GM13976 (cell line): ENCODE measurements at regions not wholly inside any gene's neighbourhood (a gene's known extent, or its start where the extent isn't known, plus 50 kb on each side); places are given as distances from the start of the nearest gene placed in this dataset.

Experiments used
- DNase-seq: peaks from one replicate; pipeline ENCODE4 v3.0.0; 2012; ENCODE audit warnings: low spot score
- in situ Hi-C: fragments of 300-500 bp; cut with MboI; formaldehyde crosslinking; loops from one replicate; pipeline ENCODE4 v1.12.0; 2022; ENCODE audit warnings: low sequenced_read_pairs, mixed read lengths, inconsistent platforms; ENCODE audit not compliant: unreplicated experiment
- TF ChIP-seq, protein P1 (sequence below): IDR thresholded peaks from 2 replicates; pipeline ENCODE4 v1.5.1; 2012; ENCODE audit warnings: borderline replicate concordance, mild to moderate bottlenecking; ENCODE audit not compliant: insufficient read depth; ENCODE audit errors: extremely low read depth, missing control alignments, control extremely low read depth

DNA sequence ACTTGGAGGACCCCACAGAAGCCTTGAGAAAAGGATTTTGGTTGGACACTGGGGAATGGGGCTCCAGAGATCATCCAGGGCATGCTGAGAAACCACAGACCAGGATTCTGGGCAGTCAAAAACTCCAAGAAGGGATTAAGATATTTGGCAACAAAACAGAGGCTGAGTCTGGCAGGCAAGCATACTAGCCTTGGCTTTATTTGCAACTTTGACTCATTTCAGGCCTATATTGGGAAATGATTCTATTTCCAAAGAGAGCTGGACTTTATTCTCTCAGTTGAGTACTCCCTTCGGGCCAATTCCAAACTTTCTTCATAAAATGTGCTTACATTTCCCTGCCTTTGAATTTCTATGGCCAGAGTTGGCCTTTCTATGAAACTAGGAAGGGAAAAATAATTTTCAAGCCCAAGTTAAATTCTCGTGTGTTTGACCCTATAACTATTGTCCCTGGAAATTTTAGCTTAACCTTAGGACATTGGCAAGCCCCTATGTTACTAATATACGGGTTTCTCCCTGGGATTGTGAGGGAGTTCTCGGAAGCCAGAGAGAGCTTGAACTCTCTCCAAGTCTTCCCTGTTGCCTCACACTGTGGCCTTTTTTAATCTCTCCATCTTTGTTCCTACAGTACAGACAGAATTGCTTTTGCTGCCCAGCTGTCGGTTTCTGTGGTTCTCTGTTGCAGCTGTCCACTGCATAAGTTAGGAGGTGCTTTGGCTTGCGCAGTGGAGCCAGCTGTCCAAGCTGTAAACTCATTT, 112.6 kb upstream of the FAM9A start:
- TF ChIP-seq, protein P1, sequence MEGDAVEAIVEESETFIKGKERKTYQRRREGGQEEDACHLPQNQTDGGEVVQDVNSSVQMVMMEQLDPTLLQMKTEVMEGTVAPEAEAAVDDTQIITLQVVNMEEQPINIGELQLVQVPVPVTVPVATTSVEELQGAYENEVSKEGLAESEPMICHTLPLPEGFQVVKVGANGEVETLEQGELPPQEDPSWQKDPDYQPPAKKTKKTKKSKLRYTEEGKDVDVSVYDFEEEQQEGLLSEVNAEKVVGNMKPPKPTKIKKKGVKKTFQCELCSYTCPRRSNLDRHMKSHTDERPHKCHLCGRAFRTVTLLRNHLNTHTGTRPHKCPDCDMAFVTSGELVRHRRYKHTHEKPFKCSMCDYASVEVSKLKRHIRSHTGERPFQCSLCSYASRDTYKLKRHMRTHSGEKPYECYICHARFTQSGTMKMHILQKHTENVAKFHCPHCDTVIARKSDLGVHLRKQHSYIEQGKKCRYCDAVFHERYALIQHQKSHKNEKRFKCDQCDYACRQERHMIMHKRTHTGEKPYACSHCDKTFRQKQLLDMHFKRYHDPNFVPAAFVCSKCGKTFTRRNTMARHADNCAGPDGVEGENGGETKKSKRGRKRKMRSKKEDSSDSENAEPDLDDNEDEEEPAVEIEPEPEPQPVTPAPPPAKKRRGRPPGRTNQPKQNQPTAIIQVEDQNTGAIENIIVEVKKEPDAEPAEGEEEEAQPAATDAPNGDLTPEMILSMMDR = no peak
- in situ Hi-C loops = no loop called here
- DNase-seq = no peak

DNA sequence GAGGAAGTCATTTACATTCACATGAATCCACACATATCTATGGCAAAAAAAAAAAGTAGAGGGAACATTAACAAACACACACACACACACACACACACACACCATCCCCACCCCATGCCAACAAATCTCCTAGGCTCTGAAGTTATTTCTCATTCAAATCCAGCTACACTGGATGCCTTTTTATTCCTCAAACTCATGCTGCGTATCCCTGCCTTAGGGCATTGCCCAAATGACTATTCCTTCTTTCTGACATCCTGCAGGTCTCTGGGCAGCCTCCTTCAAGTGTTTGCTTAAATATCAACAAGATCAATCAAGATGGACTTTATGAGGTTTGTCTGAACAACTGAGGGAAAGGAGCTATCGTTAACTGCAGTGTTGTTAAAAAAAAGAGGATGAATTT, 106.5 kb upstream of the FAM9A start:
- no peak for DNase-seq
- TF ChIP-seq, protein P1 = no peak
- in situ Hi-C loops = no loop called here

DNA sequence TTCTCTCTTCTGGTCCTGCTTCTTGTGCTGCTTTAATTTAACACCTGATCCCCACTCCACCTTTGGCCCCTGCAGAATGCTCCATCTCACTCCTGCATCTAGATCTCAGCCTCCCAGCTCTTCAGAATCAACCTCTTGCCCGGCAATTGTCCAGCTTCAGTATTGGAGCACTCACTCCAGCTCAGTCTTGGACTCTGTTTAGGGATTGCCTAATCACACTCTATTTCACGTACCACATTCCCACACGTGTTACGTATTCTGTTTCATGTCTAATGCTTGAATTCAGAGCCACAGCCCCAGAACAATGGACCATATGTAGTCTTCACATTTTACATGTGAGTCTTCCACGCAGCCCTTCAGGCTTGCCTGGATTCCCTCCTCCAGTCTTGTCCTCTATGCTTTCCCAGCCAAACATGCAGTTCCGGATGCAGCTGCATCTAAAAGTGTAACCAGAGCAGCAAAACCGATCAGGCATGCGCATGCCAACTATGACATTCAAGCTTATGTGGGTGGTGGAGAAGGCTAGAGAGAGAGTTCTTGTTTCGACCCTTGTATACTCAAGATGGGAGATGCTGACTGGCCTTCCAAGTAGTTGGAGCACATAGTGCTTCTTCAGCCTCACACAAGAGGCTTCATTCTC, 105.2 kb upstream of the FAM9A start:
- no peak for DNase-seq
- in situ Hi-C loops = no loop called here
- TF ChIP-seq, protein P1 = no peak

DNA sequence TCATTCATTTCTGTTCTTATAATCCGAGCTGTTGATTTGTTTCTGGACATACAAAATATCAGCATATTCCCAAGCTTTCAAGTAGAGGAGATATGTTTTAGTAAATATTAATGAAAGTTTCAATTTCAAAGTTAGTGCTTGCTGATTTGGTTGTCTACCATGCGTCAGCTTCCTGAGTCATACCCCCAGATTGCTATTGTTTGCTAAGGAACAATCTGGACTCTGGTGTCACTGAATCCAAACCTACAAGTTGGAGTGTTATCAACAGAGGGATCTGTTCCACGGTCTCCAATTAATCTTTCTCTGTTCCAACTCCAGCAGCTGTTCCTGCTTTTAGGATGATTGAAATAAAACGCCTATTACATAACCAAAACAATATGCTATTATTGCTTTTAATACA, 96.1 kb upstream of the FAM9A start:
- in situ Hi-C loops = no loop called here
- TF ChIP-seq, protein P1 = no peak
- no peak for DNase-seq

DNA sequence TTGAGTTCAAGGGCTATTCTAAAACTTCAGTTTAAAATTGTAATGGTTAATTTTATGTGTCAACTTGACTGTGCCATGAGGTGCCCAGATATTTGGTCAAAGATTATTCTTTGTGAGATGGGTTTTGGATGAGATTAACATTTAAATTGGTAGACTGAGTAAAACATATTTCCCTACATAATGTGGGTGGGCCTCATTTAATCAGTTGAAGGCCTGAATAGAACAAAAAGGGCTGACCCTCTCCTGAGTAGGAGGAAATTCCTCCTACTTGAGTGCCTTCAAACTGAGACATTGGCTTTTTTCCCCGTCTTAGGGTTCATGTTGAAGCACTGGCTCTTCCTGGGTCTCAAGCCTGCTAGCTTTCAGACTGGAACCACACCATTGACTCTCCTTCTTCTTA, 89.6 kb upstream of the FAM9A start:
- TF ChIP-seq, protein P1 = no peak
- in situ Hi-C loops = no loop called here
- no peak for DNase-seq

DNA sequence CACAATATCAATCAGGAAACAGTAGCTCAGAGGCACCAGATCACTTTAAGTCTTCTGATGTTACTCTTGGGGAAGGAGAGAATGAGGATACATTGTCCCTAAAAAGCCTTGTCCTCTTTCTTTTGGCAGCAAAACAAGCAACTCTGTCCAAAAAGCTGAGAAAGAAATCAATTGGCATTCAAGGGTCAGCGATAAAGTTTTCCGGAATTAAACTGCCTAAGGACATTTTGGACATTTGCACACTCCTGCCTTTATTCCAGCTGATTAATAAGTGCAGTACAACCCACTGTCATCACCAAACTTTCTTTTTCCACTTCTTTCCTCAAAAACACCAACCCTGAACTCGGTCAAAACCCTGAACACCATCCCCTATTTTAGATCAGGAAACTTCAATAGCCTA, 85.8 kb upstream of the FAM9A start:
- in situ Hi-C loops = no loop called here
- TF ChIP-seq, protein P1 = no peak
- no peak for DNase-seq
